Smooth muscle cell (in vitro differentiated cells): ENCODE measurements at regions not wholly inside any gene's neighbourhood (a gene's known extent, or its start where the extent isn't known, plus 50 kb on each side); places are given as distances from the start of the nearest gene placed in this dataset.

Source experiments
- DNase-seq: peaks from one replicate; lab custom pipeline; 2025; ENCODE audit not compliant: unreplicated experiment; lab: John Stamatoyannopoulos, UW
- H2AFZ ChIP-seq: fragments of 200-600 bp; sonication (generic); 2 replicates; pipeline ENCODE4 v1.6.0; 2016; ENCODE audit warnings: antibody characterized with exemption, low read depth, mild to moderate bottlenecking
- H3F3A ChIP-seq: fragments of 200-600 bp; sonication (generic); 2 replicates; pipeline ENCODE4 v1.6.0; 2017; ENCODE audit warnings: antibody characterized with exemption, low read depth
- H3K27ac ChIP-seq: fragments of 200-600 bp; sonication (generic); 2 replicates; pipeline ENCODE4 v1.5.1; 2016; ENCODE audit warnings: low read depth, mild to moderate bottlenecking
- H3K27me3 ChIP-seq: fragments of 200-600 bp; sonication (generic); 2 replicates; pipeline ENCODE4 v1.6.1; 2016; ENCODE audit warnings: low read depth, mild to moderate bottlenecking
- H3K36me3 ChIP-seq: fragments of 200-600 bp; sonication (generic); 2 replicates; pipeline ENCODE4 v1.5.1; 2016; ENCODE audit warnings: low read depth
- H3K4me1 ChIP-seq: fragments of 200-600 bp; sonication (generic); 2 replicates; pipeline ENCODE4 v1.5.1; 2016; ENCODE audit warnings: low read depth
- H3K4me2 ChIP-seq: fragments of 200-600 bp; sonication (generic); 2 replicates; pipeline ENCODE4 v1.6.0; 2016; ENCODE audit warnings: mild to moderate bottlenecking
- H3K4me3 ChIP-seq: fragments of 200-600 bp; sonication (generic); 2 replicates; pipeline ENCODE4 v1.5.1; 2016; ENCODE audit warnings: mild to moderate bottlenecking
- H3K79me2 ChIP-seq: fragments of 200-600 bp; sonication (generic); 2 replicates; pipeline ENCODE4 v1.6.0; 2016; ENCODE audit warnings: low read depth, mild to moderate bottlenecking
- H3K9ac ChIP-seq: fragments of 200-600 bp; sonication (generic); 2 replicates; pipeline ENCODE4 v1.6.0; 2016; ENCODE audit warnings: low read depth
- H3K9me3 ChIP-seq: fragments of 200-600 bp; sonication (generic); replicated peaks from 2 replicates; pipeline ENCODE4 v1.5.1; 2016; ENCODE audit warnings: low read depth
- H4K20me1 ChIP-seq: fragments of 200-600 bp; sonication (generic); 2 replicates; pipeline ENCODE4 v1.6.0; 2016; ENCODE audit warnings: low read depth
- CTCF ChIP-seq: fragments of 200-600 bp; sonication (generic); IDR thresholded peaks from 2 replicates; pipeline ENCODE4 v1.5.1; 2017; ENCODE audit warnings: borderline replicate concordance, mild to moderate bottlenecking, antibody characterized with exemption; ENCODE audit not compliant: insufficient read depth, poor library complexity, severe bottlenecking
- WGBS: methylation state at CpG from one replicate; pipeline ENCODE4 v1.1.7; 2016; ENCODE audit warnings: low lambda C conversion rate; 5-methylcytosine and 5-hydroxymethylcytosine counted together

- Histone ChIP-seq H3K27ac (no peak overlapping the region), H3F3A (no peaks in the 10 kb centered on the region), H3K9ac (no peak overlapping the region), H4K20me1 (no peaks in the 10 kb centered on the region), H3K4me2 (no peak overlapping the region), H3K9me3 (no peaks in the 10 kb centered on the region), H2AFZ (no peak overlapping the region), H3K79me2 (no peaks in the 10 kb centered on the region), H3K4me1 (no peaks in the 10 kb centered on the region), H3K36me3 (no peaks in the 10 kb centered on the region), H3K4me3 (peak overlapping the region; percentile 14), H3K27me3 (no peaks in the 10 kb centered on the region)
- WGBS, result 88% methylated on average over 2 of the region's 2 CpGs
- no peak for DNase-seq
- no peak for TF ChIP-seq CTCF
These were observed 163.1 kb downstream of the LRRC70 start for GRCh38 chr5:62741761-62742160.

GRCh38 chr5:62737766-62738165 is 159.1 kb downstream of the LRRC70 start:
- DNase-seq, result no peak

GRCh38 chr5:62732677-62733121 is 154.1 kb downstream of the LRRC70 start:
- no peaks in the 10 kb centered on the region for H3K27me3 ChIP-seq
- no peak overlapping the region for H3K27ac ChIP-seq
- TF ChIP-seq CTCF, result no peak
- no peaks in the 10 kb centered on the region for H3F3A ChIP-seq
- H4K20me1 ChIP-seq, result no peaks in the 10 kb centered on the region
- H2AFZ ChIP-seq, result no peak overlapping the region
- 30% methylated on average over 1 of the region's 1 CpG for WGBS
- DNase-seq, result no peak
- H3K4me1 ChIP-seq, result no peaks in the 10 kb centered on the region
- H3K79me2 ChIP-seq, result no peaks in the 10 kb centered on the region
- H3K9ac ChIP-seq, result no peak overlapping the region
- peaks cover 5% of the 10 kb centered on the region for H3K9me3 ChIP-seq
- H3K36me3 ChIP-seq, result no peaks in the 10 kb centered on the region
- no peak overlapping the region for H3K4me3 ChIP-seq
- H3K4me2 ChIP-seq, result no peak overlapping the region

More at GRCh38 chr5:62737766-62738165, 159.1 kb downstream of the LRRC70 start:
- H3K27me3 ChIP-seq, result no peaks in the 10 kb centered on the region
- H3F3A ChIP-seq, result no peaks in the 10 kb centered on the region
- no peak for TF ChIP-seq CTCF
- H3K36me3 ChIP-seq, result no peaks in the 10 kb centered on the region
- no peaks in the 10 kb centered on the region for H3K4me1 ChIP-seq
- peaks cover 5% of the 10 kb centered on the region for H3K9me3 ChIP-seq
- H3K4me2 ChIP-seq, result no peak overlapping the region
- H3K4me3 ChIP-seq, result no peak overlapping the region
- H3K9ac ChIP-seq, result no peak overlapping the region
- H3K27ac ChIP-seq, result no peak overlapping the region
- H3K79me2 ChIP-seq, result no peaks in the 10 kb centered on the region
- H4K20me1 ChIP-seq, result no peaks in the 10 kb centered on the region
- no peak overlapping the region for H2AFZ ChIP-seq

GRCh38 chr5:62731022-62731421 is 152.4 kb downstream of the LRRC70 start:
- Histone ChIP-seq H3K79me2 (no peaks in the 10 kb centered on the region), H3K27ac (no peak overlapping the region), H3K27me3 (no peaks in the 10 kb centered on the region), H4K20me1 (no peaks in the 10 kb centered on the region), H2AFZ (no peak overlapping the region), H3F3A (no peaks in the 10 kb centered on the region), H3K9ac (no peak overlapping the region), H3K36me3 (no peaks in the 10 kb centered on the region), H3K4me1 (no peaks in the 10 kb centered on the region), H3K4me2 (no peak overlapping the region), H3K4me3 (no peak overlapping the region), H3K9me3 (peaks cover 5% of the 10 kb centered on the region)
- 86% methylated on average over 3 of the region's 3 CpGs for WGBS
- no peak for TF ChIP-seq CTCF
- DNase-seq, result no peak
